GM19452 (cell line): ENCODE measurements at regions not wholly inside any gene's neighbourhood (a gene's known extent, or its start where the extent isn't known, plus 50 kb on each side); places are given as distances from the start of the nearest gene placed in this dataset.
"Not testable (repeated sequence)": the region's sequence is repeated elsewhere in the genome, so short reads cannot be mapped to it uniquely, and the experiment has no call there.

Experiments
- ATAC-seq: cut with Tn5 transposase; IDR thresholded peaks from one replicate; pipeline ENCODE4 v1.9.1; 2021; ENCODE audit not compliant: unreplicated experiment

GRCh38 chr12:107491856-107492255 lies 193.7 kb upstream of the PWP1 start:
- no peak for ATAC-seq

GRCh38 chr12:107492393-107493134 lies 193.0 kb upstream of the PWP1 start:
- no peak for ATAC-seq

- no peak for ATAC-seq
Measured at GRCh38 chr12:107493135-107493494, 192.5 kb upstream of the PWP1 start.

DNA sequence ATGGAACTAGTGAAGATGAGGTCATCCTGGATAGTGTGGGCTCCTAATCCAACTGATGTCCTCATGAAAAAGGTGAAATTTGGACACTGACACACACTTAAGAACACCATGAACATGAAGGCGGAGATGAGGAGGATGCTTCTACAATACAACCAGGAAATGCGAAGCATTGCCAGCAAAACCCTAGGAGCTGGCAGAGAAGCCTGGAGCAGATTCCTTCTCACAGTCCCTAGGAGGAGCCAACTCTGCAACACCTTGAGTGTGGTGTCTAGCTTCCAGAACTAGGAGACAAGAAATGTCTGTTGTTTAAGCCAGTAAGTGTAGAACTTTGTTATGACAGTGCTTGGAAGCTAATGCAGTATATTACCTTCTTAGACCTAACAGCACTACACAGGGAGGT lies 191.9 kb upstream of the PWP1 start:
- no peak for ATAC-seq

DNA sequence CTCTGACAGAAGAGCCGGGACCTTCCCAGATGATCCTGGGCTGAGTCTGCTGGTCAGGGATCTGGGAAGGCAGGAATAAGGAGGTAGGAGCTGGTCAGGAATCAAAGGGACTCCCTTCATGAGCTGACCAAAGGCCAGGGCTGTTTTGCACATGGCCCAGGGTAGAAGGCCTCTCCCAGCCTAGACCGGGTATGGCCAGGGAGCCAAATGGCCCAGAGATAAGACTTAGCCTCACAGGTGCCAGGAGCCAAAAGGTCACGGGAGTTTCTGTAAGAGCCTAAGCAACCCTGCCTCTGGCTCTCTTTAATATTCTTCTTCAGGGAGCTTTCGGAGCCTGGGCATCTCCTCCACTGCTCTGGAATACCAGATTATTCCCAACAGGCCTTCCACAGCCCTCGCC lies 191.3 kb upstream of the PWP1 start:
- no peak for ATAC-seq

- no peak for ATAC-seq
Measured at GRCh38 chr12:107495604-107496003, 190.0 kb upstream of the PWP1 start.

DNA sequence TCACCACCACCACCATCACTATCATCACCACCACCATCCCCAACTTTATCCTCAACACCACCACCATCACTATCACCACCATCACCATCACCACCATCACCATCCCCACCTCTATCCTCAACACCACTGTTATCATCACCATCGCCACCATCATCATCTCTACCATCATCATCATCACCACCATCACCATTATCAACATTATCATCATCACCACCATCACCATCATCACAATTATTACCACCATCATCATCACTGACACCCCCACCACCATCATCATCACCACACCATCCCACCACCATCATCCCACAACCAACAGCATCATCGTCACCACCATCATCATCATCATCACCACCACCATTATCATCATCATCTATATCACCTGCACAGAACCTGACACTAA lies 188.4 kb upstream of the PWP1 start:
- ATAC-seq: no peak

GRCh38 chr12:107500307-107500706 lies 185.3 kb upstream of the PWP1 start:
- no peak for ATAC-seq

GRCh38 chr12:107501681-107502080 lies 183.9 kb upstream of the PWP1 start:
- ATAC-seq: no peak

DNA sequence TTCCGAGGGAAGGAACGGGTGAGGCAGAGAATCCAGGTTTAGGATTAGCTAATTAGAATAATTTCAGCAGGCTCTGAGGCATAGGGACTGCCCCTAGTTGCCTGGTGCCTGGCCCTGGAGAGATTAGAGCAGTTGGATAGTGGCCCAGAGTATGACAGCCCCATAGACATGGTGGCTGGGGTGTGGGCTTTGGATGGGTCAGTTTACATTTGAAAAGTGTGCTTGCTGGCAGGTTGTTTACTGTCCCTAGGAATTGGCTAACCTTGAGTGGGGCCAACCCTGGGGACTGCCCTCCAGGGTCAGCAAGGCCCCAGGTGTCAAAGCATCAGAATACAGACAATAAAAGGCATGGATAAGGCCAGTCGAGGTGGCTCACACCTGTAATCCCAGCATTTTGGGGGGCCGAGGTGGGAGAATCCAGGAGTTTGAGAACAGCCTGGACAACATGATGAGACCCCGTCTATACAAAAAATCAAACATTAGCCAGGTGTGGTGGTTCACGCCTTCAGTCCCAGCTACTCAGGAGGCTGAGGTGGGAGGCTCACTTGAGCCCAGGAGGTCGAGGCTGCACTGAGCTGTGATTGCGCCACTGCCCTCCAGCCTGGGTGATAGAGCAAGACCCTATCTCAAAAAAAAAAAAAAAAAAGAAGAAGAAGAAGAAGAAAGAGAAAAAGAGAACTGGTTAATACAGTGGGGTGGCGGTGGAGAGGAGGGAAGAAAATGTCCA lies 182.3 kb upstream of the PWP1 start:
- ATAC-seq: no peak

DNA sequence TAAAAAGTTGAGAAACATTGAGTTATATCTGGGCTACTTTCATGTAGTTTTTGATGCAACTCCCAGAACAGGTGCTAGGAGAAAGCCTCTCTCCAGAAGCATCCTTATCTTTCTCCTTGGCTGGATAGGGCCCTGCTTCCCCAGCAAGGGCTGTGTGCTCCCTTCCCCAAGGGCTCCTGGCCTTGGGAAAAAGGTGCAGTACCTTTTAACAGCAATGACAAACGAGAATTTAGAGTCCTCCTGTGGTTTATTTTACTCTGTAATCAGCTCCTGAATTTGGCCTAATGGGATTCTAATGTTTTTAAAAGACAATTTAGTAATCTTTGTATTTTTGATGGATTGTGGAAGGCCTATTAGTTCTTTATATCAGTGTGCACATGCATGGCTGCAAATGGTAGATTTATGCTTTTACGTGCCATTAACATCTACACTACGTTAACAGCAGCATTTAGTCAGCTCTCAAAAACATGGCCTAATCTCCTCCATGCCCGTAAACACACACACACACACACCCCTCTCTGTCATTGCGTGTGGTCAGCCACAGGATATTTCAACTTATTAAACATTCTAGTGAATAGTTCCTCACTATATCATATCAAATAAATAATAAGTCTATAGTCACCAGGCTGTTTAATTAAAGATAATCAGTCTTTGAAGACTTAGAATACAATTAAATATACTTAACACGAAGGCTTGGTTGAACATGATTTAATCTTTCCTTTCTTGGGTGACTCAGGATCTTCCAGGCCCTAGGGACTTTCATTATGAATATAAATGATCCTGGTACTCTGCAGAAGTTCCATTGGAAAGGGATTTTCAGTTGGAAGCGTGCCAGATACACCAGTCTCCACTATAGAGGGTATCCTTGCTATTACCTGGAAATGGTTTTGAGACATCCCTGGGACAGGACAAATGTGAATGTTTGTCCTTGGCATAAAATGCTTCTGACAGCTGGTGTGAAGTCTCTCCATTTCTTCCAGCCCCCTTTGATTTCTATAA lies 181.4 kb upstream of the PWP1 start:
- no peak for ATAC-seq

GRCh38 chr12:107509421-107509820 lies 176.2 kb upstream of the PWP1 start:
- no peak for ATAC-seq

- no peak for ATAC-seq
Measured at GRCh38 chr12:107510211-107510610, 175.4 kb upstream of the PWP1 start.

- ATAC-seq: no peak
Measured at GRCh38 chr12:107511292-107511691, 174.3 kb upstream of the PWP1 start.

GRCh38 chr12:107512391-107512790 lies 173.2 kb upstream of the PWP1 start:
- ATAC-seq: no peak

- ATAC-seq: no peak
Measured at GRCh38 chr12:107513184-107513583, 172.4 kb upstream of the PWP1 start.

- ATAC-seq: no peak
Measured at GRCh38 chr12:107513636-107514400, 171.8 kb upstream of the PWP1 start.

GRCh38 chr12:107514887-107515445 lies 170.6 kb upstream of the PWP1 start:
- ATAC-seq: no peak

- ATAC-seq: no peak
Measured at GRCh38 chr12:107515446-107515958, 170.1 kb upstream of the PWP1 start.

DNA sequence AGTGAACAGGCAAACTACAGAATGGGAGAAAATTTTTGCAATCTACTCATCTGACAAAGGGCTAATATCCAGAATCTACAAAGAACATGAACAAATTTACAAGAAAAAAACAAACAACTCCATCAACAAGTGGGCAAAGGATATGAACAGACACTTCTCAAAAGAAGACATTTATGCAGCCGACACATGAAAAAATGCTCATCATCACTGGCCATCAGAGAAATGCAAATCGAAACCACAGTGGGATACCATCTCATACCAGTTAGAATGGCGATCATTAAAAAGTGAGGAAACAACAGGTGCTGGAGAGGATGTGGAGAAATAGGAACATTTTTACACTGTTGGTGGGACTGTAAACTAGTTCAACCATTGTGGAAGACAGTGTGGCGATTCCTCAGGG lies 167.8 kb upstream of the PWP1 start:
- not testable (repeated sequence) for ATAC-seq
